Left ventricle myocardium superior (tissue), 1 donor: ENCODE measurements at regions not wholly inside any gene's neighbourhood (a gene's known extent, or its start where the extent isn't known, plus 50 kb on each side); places are given as distances from the start of the nearest gene placed in this dataset.

Experiments used
- ATAC-seq: fragments of 200-7000 bp; cut with Tn5 transposase; one replicate; pipeline ENCODE4 v1.9.1; 2020; ENCODE audit warnings: mild to moderate bottlenecking, moderate library complexity
- DNase-seq: peaks from one replicate; pipeline ENCODE4 v3.0.0-alpha.2; 2020
- intact Hi-C: fragments of 100-400 bp; cut with micrococcal nuclease; formaldehyde crosslinking; loops from one replicate; pipeline ENCODE4 v1.11.0; 2022
- donor health status: DM: no; HTN: yes; CAD: no; lungs with severe emphysema.

GRCh38 chr9:18114559-18115475, 359.1 kb upstream of the ADAMTSL1 start:
- ATAC-seq (no peak), DNase-seq (no peak)
- intact Hi-C loops: no loop called here

DNA sequence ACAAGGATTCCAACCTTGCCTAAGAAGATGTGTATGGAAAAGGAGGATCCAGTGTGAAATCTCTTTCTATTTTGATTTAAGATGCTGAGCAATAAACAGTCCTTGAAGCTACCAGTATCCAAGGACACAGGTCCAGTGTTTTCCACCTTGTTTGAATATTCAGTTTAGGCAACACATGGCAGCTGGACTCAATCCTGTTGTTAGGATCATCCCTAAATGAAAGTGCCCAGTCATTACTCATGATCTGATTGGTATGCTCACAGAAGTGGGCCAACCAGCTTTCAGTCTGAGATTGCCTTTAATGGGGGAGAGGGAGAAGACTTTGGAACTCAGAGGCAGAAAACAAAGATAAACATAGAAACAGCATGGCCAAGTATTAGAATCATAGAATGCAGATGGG, 355.7 kb upstream of the ADAMTSL1 start:
- no peak for ATAC-seq
- no peak for DNase-seq
- intact Hi-C loops: no loop called here

GRCh38 chr9:18122171-18122570, 351.8 kb upstream of the ADAMTSL1 start:
- DNase-seq: no peak
- ATAC-seq: no peak
- intact Hi-C loops: no loop called here

DNA sequence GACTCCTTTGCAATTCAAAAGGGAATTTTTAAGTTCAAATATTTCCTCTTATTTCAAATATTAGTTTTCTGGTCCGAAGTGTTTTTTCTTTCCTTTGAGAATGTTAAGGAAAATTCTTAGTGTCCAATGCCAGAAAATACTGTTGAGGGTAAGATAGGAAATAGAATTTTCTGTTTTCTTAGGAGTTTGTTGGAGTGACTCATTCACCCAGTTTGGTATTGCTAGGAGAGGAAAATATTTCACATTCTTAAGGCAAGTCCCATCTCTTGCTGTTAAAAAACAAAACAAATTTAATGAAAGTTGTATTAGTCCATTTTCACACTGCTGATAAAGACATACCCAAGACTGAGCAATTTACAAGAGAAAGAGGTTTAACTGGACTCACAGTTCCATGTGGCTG, 349.2 kb upstream of the ADAMTSL1 start:
- no peak for ATAC-seq
- DNase-seq: no peak
- intact Hi-C loops: no loop called here

DNA sequence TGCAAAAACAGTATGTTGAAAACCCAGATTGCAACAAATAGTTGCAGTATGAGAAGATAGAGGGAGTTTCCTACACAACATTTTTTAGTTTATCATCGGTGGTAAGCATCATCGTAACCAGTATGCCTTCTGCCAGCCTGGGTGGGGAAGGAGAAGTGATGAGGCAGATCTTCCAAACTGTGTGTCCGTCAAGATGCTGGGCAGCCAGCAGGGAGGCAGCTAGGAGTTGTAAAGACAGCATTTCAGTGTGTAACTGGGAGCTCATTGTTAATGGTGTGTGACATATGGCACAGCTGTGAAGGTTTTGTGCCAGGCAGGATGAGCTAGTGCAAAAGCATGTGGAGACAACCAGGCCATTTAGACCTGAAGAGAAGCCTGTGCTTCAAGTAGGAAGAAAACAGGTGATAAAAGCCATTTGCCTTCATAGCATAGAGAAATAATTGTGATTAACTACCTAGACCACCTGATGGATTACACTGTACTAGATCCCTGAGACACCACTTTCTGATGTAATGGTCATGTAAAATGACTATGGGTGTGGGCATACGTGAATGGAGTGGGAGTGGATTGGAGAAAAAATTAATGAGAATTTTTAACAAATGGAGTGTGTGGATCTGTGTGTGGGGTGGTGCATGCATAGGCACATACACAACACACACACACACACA, 347.0 kb upstream of the ADAMTSL1 start:
- no peak for ATAC-seq
- DNase-seq: no peak
- intact Hi-C loops: no loop called here

GRCh38 chr9:18127499-18127875, 346.5 kb upstream of the ADAMTSL1 start:
- DNase-seq (no peak), ATAC-seq (no peak)
- intact Hi-C loops: no loop called here

DNA sequence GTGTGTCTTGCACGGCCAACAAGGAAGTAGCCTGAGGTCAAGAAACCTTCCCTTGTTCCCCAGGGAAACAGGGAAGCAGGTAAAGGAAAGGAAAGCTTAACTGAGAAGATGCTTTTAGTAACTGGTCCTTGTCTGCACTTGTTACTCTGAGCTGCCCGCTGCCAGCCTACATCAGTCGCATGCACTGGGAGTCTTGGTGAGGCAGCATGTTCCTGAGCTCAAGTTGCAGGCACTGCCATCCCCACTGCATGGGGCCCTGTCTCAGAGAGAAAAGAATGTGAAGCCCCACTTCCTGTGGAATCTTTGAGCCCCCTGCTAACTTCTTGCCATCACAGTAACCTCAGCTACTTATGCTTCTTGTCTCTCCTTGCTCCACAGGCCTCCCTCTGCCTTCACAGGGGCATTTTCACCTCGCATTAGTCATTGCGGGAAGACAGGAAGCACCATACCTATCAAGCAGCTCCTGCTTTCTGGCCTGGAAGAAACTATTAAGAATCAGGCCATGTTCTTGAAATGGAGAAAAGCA, 344.1 kb upstream of the ADAMTSL1 start:
- no peak for ATAC-seq
- no peak for DNase-seq
- intact Hi-C loops: no loop called here

DNA sequence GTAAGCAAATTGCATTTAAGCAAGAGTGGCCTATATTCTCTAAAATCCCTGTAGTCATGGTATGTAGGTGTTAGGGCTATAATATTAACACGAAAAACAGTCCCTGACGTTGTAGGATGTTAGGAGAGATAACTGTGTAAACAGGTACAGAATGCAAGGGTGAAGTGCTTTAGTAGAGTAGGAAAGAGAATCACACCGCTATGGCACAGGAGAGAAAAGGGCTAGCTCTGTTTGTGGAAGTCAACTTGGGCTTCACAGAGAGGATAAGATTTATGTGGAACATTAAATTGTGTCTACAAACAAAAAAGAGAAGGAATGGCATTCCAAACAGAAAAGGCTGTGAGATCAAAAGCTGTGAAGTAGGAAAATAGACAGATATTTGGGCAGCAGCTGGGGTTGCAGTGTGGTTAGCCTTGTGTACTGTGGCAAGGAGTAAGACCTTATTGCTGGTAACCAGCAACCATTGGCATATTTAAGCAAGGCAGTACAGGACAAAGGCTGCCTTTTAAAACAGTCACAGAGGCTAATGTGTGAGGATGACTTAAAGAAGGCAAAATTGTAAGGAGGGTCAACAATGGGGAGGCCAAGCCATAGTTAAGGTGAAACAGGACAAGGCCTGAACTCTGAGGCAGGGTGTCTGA, 337.5 kb upstream of the ADAMTSL1 start:
- DNase-seq (no peak), ATAC-seq (no peak)
- intact Hi-C loops: no loop called here

GRCh38 chr9:18137815-18138214, 336.1 kb upstream of the ADAMTSL1 start:
- no peak for ATAC-seq
- no peak for DNase-seq
- intact Hi-C loops: no loop called here

GRCh38 chr9:18138656-18139055, 335.3 kb upstream of the ADAMTSL1 start:
- ATAC-seq (no peak), DNase-seq (no peak)
- intact Hi-C loops: no loop called here

GRCh38 chr9:18141681-18142080, 332.3 kb upstream of the ADAMTSL1 start:
- intact Hi-C loops: loop anchor here (10.0 kb wide), 2 partner anchors 63 to 327 kb away; no protein-coding TSS in a partner anchor
- ATAC-seq (no peak), DNase-seq (no peak)

DNA sequence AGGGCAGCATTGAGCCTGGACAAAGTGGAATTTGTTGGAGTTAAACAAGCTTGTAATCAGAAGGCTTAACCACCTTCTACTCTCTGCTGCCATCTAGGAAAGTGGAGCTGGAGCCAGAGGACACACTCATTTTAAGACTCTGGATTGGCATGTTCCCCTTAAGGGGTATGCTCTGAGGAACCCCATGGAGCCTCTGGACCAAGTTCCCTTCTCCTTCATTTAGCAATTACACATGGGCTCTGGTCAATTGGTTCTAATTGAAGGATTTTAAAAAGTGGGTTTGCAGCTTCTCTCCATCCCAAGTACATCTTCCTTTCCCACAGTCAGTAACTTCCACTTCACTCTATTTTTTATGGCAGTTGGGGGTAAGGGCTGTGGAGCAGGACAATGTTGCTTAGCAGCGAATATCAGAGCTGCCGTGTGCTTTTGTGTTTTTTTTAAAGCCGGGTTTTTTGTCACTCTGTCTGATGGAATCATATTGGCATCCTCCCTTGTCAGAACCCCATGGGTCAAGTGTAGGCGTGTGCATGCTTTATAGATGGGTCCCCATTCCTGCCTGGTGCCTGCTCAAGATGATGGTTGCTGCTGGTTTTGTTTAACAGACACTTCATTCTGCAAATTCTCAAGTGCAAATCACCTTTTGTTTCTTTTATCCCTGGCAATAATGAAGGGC, 330.7 kb upstream of the ADAMTSL1 start:
- intact Hi-C loops: loop anchor here (10.0 kb wide), 2 partner anchors 62 to 328 kb away; no protein-coding TSS in a partner anchor
- no peak for ATAC-seq

GRCh38 chr9:18146329-18146728, 327.6 kb upstream of the ADAMTSL1 start:
- no peak for ATAC-seq
- no peak for DNase-seq
- intact Hi-C loops: loop anchor here (10.0 kb wide), 2 partner anchors 58 to 332 kb away; no protein-coding TSS in a partner anchor

More for the DNA sequence above, 330.7 kb upstream of the ADAMTSL1 start:
- DNase-seq: no peak

DNA sequence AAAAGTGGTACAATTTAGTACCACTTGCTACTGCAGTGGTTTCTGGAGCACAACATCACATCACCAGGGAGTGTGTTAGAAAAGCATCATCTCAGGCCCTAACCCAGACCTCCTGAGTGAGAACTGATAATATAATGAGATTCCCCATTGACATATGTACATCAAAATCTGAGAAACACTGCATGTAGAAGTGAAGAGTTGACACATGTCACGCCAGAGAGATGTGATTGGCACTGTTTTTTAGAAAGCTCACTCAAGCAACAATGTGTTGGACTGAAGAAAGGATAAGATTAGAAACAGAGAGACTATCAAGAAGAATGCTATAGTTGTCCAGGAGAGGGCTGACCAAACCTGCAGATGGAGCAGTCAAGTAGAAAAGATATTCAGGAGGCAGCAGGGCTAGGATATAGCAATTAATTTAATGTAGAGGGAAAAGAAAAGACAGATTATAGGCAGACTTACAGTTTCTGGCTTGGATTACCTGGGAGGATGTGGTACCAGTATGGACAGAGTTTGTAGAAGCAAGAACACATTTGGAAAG, 324.4 kb upstream of the ADAMTSL1 start:
- intact Hi-C loops: loop anchor here (10.0 kb wide), 2 partner anchors 55 to 335 kb away; no protein-coding TSS in a partner anchor
- ATAC-seq (no peak), DNase-seq (no peak)

- intact Hi-C loops: no loop called here
- DNase-seq: no peak
- no peak for ATAC-seq
Observed at GRCh38 chr9:18154661-18155060, 319.3 kb upstream of the ADAMTSL1 start.

GRCh38 chr9:18159254-18159653, 314.7 kb upstream of the ADAMTSL1 start:
- DNase-seq (no peak), ATAC-seq (no peak)
- intact Hi-C loops: no loop called here

- ATAC-seq (no peak), DNase-seq (no peak)
- intact Hi-C loops: no loop called here
Observed at GRCh38 chr9:18163146-18163545, 310.8 kb upstream of the ADAMTSL1 start.

- DNase-seq (no peak), ATAC-seq (no peak)
- intact Hi-C loops: no loop called here
Observed at GRCh38 chr9:18167733-18168132, 306.2 kb upstream of the ADAMTSL1 start.

DNA sequence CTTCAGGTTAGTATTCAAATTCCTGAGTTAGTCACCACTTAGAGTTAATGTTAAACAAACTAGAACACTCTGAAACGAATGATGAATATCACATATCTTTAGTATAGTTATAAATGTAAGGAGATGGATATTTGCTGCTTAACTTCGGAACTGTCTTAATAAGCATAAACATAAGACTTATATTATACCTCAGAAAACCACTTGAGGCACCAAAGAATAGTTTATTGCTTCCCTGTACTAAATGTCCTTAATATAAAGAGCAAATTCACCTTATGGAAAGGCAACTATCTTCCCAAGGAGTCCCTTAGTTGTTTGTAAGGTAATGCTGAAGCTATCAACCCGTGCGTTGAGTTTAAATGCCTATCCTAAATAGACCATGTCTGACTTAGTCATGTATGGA, 300.0 kb upstream of the ADAMTSL1 start:
- intact Hi-C loops: no loop called here
- DNase-seq (no peak), ATAC-seq (no peak)
